Stimulated activated naive CD8-positive, alpha-beta T cell treated with anti-CD3 and anti-CD28 coated beads, Interleukin-15, amount 100 ng/mL, for 72 hours (primary cell): ENCODE measurements at regions not wholly inside any gene's neighbourhood (a gene's known extent, or its start where the extent isn't known, plus 50 kb on each side); places are given as distances from the start of the nearest gene placed in this dataset.
"Not testable (repeated sequence)": the region's sequence is repeated elsewhere in the genome, so short reads cannot be mapped to it uniquely, and the experiment has no call there.

Experiments
- ATAC-seq: fragments of 150-1000 bp; cut with Tn5 transposase; 2 replicates; pipeline ENCODE4 v1.10.0; 2021; ENCODE audit warnings: mild to moderate bottlenecking, moderate library complexity
- DNase-seq, 2 donors: peaks; one replicate each; pipeline ENCODE4 v3.0.0; 2021 to 2022
- H3K27ac Mint-ChIP-seq, 2 donors: one replicate each; pipeline ENCODE4 v1.8.0; 2022; ENCODE audit warnings: mild to moderate bottlenecking in 2 of 2, mixed read lengths in 2 of 2, moderate library complexity in 2 of 2
- H3K27me3 Mint-ChIP-seq: one replicate; pipeline ENCODE4 v1.8.0; 2022; ENCODE audit warnings: mixed read lengths
- H3K4me1 Mint-ChIP-seq: one replicate; pipeline ENCODE4 v1.8.0; 2022; ENCODE audit warnings: mild to moderate bottlenecking, mixed read lengths
- H3K4me3 Mint-ChIP-seq, 2 donors: one replicate each; pipeline ENCODE4 v1.8.0; 2022; ENCODE audit warnings: mild to moderate bottlenecking in 2 of 2, mixed read lengths in 2 of 2, moderate library complexity in 1 of 2
- H3K9me3 Mint-ChIP-seq, 2 donors: one replicate each; pipeline ENCODE4 v1.8.0; 2022; ENCODE audit warnings: mixed read lengths in 2 of 2

DNA sequence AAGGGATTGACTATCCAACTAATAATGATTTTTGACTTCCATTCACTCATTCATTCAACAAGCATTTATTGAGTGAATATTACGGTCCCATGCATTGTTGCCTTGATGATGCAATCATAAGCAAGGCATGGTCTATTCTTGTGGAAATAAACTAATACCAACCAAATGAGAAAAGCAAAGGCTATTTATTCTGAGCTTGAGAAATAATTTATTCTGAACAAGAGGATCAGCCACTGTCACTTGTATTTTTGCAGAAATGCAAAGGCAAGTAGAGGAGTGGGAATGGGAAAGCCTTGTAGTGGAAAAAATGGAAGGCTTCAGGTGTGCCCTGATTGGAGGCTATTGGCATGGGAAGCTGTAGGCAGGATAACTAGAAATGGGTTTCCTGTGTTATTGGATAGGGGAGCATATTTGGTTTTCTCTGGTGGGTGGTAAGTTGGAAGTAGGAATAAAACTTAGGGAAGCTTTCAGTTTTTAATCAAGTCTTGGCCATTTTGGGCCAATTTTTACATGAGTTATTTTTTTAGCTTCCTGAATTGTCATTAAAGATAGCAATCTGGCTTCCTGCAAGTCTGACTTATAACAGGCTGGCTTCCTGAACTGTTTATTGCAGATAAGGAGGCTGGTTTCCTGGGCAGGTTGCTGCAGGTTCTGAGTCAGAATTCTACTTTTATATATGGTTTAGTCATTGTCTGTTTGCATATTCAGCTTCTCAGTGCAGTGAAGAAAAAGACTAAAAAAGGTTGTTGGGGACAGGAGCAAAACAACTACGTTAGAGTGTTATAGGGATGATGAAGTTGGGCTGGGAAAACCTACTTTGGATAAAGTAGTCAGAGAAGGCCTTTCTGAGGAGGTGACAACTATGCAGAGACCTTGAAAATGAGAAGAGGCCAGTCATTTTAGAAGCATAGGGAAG is 106.7 kb downstream of the APIP start:
- Mint-ChIP-seq H3K9me3 (peaks cover 32 to 33% of the 10 kb centered on the region in 2 donors), H3K4me1 (no peaks in the 10 kb centered on the region), H3K27me3 (peaks cover 40% of the 10 kb centered on the region), H3K27ac (no peak overlapping the region), H3K4me3 (no peak overlapping the region)
- ATAC-seq (no peak), DNase-seq (no peak)

DNA sequence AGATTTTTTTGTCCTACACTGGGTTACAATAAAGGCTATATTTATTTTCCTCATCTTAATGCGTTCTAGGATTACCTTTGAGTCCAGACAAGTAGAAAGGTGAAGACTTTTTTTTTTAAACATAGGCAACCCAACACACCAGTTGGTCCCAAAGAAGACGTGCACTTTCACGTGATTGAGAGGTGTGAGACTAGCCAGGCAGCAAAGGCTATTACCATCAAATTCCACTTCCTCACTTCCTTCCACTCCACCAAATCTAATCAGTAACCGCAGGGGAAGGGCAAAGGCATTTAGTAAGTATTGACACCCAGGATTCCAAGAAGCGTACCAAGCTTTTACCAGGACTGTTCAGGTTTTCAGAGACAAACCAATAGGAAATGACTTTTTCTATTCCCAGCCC is 109.3 kb downstream of the APIP start:
- ATAC-seq (no peak), DNase-seq (no peak)
- Mint-ChIP-seq H3K4me3 (no peak overlapping the region), H3K27me3 (peaks cover 43% of the 10 kb centered on the region), H3K27ac (no peak overlapping the region), H3K4me1 (no peaks in the 10 kb centered on the region), H3K9me3 (peaks cover 20 to 21% of the 10 kb centered on the region in 2 donors)

DNA sequence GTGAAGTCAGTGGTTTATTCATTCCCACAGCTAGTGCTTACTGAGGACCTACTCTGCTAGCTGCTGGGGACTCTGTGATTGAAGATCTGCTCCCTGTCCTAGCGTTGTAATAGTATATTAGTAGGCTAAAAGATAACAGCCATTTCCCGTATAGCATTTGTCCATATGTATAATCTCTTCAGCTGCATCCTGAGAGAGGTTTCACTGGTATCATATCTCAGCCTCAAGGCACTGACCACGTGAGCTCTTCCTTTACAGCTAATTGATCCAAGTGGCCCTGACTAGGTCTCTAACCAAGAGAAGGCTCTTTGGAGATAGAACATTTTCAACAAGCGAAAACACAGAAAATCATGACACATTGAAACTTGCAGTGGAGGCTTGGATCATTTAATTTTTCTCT is 110.2 kb downstream of the APIP start:
- no peak overlapping the region for H3K27ac Mint-ChIP-seq
- peaks cover 20 to 21% of the 10 kb centered on the region in 2 donors for H3K9me3 Mint-ChIP-seq
- ATAC-seq, result no peak
- no peak overlapping the region for H3K4me3 Mint-ChIP-seq
- H3K27me3 Mint-ChIP-seq, result peaks cover 43% of the 10 kb centered on the region
- DNase-seq, result no peak
- H3K4me1 Mint-ChIP-seq, result no peaks in the 10 kb centered on the region

DNA sequence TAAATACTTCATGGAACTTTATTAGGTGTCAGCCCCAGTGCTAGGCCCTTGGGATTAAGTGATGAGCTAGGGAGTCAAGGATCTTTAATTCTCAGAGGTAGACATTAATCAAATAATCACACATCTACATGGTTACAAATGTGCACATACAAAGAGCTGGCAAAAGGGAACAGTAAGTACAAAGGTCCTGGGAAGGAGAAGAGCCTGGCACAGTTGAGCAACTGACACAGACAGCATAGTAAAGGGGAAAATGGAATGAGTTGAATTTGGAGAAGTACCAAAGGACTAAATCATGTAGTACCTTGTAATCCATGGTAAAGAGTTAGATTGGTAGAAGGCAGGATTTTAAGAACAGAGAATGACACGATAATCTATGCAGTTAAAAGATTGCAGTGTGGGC is 116.3 kb downstream of the APIP start:
- DNase-seq (no peak), ATAC-seq (no peak)
- H3K27ac Mint-ChIP-seq, result no peak overlapping the region
- no peaks in the 10 kb centered on the region for H3K4me1 Mint-ChIP-seq
- no peak overlapping the region for H3K4me3 Mint-ChIP-seq
- H3K27me3 Mint-ChIP-seq, result peaks cover 19% of the 10 kb centered on the region
- H3K9me3 Mint-ChIP-seq, result no peaks in the 10 kb centered on the region

DNA sequence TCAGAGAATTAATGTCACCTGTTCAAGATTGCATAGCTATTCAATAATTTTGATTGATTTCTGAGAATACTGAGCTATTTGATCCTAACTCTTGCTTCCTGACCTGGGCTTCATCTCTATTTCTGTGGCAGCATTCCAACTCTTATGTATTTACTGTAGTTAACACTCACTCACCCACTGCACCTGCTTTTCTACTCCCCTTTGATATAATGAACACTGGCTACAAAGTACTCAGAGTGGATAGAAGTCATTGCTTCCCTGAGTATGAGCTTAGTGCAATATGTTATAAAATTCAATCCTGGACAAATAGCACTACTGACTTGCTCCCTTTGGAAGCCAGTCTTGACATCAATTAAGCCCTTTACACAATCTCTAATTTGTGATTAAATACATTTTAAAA is 117.2 kb downstream of the APIP start:
- no peaks in the 10 kb centered on the region for H3K4me1 Mint-ChIP-seq
- H3K4me3 Mint-ChIP-seq, result no peak overlapping the region
- ATAC-seq, result no peak
- H3K9me3 Mint-ChIP-seq, result no peaks in the 10 kb centered on the region
- H3K27me3 Mint-ChIP-seq, result peaks cover 20% of the 10 kb centered on the region
- no peak overlapping the region for H3K27ac Mint-ChIP-seq
- DNase-seq, result no peak

DNA sequence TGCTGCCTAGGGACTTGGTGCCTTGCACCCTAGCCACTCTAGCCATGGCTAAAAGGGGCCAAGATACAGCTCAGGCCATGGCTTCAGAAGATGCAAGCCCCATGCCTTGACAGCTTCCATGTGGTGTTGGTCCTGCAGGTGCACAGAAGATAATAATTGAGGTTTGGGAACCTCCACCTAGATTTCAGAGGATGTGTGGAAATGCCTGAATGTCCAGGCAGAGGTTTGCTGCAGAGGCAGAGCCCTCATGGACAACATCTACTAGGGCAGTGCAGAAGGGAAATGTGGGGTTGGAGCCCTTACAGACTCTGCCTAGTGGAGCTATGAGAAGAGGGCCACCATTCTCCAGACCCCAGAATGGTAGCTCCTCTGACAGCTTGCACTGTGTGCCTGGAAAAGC is 118.7 kb downstream of the APIP start:
- peaks cover 19% of the 10 kb centered on the region for H3K27me3 Mint-ChIP-seq
- not testable (repeated sequence) for ATAC-seq, H3K4me3 Mint-ChIP-seq, H3K9me3 Mint-ChIP-seq, H3K4me1 Mint-ChIP-seq, H3K27ac Mint-ChIP-seq, DNase-seq

DNA sequence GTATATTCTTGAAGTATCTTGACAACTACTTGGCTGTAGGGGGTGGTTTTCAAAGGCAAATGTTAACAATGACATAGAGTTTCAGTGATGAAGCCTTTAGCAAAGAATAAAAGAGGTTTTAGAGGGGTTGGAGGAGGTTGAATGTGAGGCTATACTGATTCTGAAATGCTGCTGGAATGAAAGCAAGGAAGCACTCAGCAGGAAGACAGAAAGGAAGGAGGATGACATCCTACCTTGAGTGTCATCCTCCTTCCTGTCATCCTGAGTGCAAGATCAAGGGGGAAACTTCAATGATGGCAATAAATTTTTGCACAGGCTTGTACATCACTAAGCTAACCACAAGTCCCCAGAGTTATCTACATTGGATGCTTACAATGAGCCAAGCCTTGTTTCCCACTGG is 120.5 kb downstream of the APIP start:
- H3K27ac Mint-ChIP-seq, result no peak overlapping the region

DNA sequence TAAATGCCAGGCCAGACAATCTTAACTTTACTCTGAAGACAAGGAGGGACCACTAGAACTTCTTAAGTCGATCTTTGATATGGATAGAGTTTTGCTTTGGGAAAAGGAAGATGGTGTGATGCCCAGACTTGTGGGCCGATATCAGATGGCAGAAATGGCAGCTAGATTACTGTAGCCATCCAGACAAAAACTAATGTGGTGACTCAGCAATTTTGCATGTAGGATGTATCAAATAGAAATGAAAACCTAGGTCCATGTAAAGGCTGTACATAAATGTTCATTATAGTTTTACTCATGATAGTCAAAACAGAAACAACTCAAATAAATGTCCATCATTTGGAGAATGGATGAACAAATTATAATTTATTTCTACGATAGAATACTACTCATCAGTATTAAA is 121.5 kb downstream of the APIP start:
- Mint-ChIP-seq H3K4me1 (no peaks in the 10 kb centered on the region), H3K27me3 (peaks cover 21% of the 10 kb centered on the region), H3K9me3 (peaks cover 0 to 5% of the 10 kb centered on the region in 2 donors), H3K27ac (no peak overlapping the region), H3K4me3 (no peak overlapping the region)
- ATAC-seq (no peak), DNase-seq (no peak)

More for the DNA sequence above, 120.5 kb downstream of the APIP start:
- Mint-ChIP-seq H3K4me1 (no peaks in the 10 kb centered on the region), H3K4me3 (no peak overlapping the region), H3K9me3 (no peaks in the 10 kb centered on the region), H3K27me3 (peaks cover 21% of the 10 kb centered on the region)
- no peak for ATAC-seq
- no peak for DNase-seq

DNA sequence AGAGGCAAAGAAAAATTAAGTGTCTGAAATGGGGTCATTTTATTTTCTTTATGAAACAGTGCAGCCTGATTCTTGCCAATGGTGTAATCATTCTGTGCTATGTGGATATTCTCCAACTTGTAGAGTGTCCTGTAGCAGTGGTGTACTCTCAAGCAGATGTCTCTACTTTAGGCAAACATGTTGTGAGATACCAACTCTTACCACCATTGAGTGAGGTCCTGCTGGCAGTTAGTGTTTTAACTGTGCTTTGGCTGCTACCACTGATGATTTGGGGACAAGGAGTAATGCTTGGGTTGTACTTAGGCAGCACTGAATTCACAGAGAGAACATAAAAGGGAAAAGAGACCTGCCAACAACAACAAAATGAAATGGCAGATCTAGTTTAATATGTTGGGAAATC is 122.5 kb downstream of the APIP start:
- Mint-ChIP-seq H3K4me1 (no peaks in the 10 kb centered on the region), H3K9me3 (peaks cover 0 to 8% of the 10 kb centered on the region in 2 donors), H3K4me3 (no peak overlapping the region), H3K27ac (no peak overlapping the region), H3K27me3 (peaks cover 21% of the 10 kb centered on the region)
- DNase-seq (no peak), ATAC-seq (no peak)

DNA sequence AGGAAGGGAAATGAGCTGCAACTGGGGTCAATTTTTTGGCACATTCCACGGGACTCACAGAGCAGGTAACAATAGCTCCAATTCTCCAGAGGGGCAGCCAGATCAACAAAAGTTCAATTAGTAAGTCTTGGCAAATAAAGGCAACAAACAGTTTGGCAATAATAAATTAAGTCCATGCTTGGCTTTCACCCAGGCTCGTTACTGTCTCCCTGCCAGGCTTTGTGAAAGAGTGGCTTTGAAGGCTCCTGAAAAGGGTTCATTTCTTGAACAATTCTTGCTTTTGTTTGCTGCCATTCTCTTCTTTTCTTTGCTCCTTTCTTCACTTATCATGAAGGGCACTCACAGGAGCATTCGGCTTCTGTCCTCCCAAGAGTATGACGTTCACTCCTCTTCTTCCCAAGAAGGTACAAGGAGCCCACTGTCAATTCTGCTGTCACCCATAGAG is 123.3 kb downstream of the APIP start:
- no peak overlapping the region for H3K4me3 Mint-ChIP-seq
- no peaks in the 10 kb centered on the region for H3K4me1 Mint-ChIP-seq
- peaks cover 0 to 8% of the 10 kb centered on the region in 2 donors for H3K9me3 Mint-ChIP-seq
- ATAC-seq, result no peak
- H3K27ac Mint-ChIP-seq, result no peak overlapping the region
- no peak for DNase-seq
- H3K27me3 Mint-ChIP-seq, result peaks cover 21% of the 10 kb centered on the region

DNA sequence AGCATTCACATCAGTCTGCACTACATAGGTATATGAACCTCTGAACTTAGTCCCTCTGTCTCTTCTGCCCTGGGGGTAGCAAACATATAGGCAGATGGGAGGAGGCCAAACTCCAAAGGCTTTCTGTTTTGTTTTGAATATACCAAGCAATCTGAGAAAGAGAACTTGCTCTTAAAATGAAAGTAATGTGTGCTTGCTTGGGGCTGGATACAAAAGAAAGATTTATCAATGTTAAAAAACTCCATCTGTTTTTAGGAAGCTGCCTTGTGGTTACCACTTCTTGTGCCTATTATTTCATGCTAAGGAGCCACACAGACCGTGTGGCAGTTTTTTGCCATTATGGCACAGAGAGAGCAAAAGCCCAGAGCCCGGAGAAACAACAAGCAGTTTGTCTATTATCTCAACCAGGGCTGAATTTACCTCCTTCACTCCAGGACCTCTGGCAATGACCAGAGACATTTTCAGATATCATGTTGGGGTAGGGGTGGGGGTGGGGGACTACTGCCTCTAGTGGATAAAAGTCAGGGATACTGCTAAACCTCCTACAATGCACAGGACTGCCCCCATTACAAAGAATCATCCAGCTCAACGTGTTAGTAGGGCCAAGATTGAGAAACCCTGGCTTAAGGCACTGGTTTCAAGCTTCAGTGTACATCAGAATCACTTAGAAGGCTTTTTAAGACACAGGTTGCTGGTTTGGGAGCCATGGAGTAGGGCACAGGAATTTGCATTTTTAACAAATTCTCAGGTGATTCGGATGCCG is 124.2 kb downstream of the APIP start:
- Mint-ChIP-seq H3K27me3 (peaks cover 21% of the 10 kb centered on the region), H3K9me3 (peaks cover 0 to 8% of the 10 kb centered on the region in 2 donors), H3K27ac (no peak overlapping the region), H3K4me1 (no peaks in the 10 kb centered on the region), H3K4me3 (no peak overlapping the region)
- DNase-seq (no peak), ATAC-seq (peak; percentile 45)

DNA sequence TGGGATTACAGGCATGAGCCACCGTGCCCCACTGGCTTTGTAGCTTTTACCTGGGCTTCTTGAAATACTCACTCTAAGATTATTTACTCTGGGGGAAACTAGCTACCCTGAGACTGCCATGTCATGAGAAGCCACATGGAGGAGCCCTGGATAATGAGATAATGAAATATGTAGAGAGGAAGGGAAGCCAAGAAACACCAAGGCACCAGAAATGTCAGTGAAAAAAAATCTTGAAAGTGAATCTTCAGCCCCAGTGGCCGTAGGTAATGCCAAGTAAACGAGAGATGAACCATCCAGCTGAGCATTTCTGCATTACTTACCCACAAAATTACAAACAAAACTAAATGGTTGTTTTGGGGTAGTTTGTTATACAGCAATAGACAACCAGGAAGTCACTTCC is 125.6 kb downstream of the APIP start:
- Mint-ChIP-seq H3K27ac (no peak overlapping the region), H3K27me3 (peaks cover 24% of the 10 kb centered on the region), H3K9me3 (peaks cover 0 to 8% of the 10 kb centered on the region in 2 donors), H3K4me1 (no peaks in the 10 kb centered on the region), H3K4me3 (no peak overlapping the region)
- ATAC-seq (no peak), DNase-seq (no peak)

DNA sequence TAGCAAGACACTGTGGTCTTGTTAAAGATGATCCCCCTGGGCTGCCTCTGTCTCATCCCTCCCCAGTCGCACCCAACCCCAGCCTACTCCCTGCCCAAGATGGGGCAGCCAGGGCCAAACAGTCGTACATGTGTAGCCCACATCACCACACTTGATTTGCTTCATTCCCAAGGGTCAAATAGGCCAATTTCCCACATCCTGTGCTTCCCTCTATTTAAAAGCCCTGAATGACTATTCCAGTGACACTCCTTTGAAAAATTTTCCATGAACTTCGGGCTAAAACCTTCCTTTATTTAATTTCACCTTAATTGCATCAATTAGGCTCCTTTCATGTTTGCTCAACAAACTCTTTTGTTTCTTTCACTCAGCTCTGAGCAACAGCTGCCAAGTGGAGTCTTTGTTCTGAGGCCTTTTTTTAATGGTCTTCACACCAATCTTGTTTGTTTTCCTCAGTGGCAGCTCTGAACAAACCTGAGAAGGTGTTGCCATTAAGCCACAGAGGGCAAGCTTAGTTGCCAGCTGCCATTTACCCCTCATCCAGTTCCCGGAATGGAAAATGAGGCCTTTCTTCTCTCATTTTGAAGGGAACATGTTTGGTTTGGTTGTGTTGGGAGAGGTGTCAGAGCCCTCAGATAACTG is 126.9 kb downstream of the APIP start:
- DNase-seq (no peak), ATAC-seq (no peak)
- H3K27ac Mint-ChIP-seq, result no peak overlapping the region
- H3K9me3 Mint-ChIP-seq, result peaks cover 0 to 8% of the 10 kb centered on the region in 2 donors
- no peaks in the 10 kb centered on the region for H3K4me1 Mint-ChIP-seq
- peaks cover 29% of the 10 kb centered on the region for H3K27me3 Mint-ChIP-seq
- no peak overlapping the region for H3K4me3 Mint-ChIP-seq

DNA sequence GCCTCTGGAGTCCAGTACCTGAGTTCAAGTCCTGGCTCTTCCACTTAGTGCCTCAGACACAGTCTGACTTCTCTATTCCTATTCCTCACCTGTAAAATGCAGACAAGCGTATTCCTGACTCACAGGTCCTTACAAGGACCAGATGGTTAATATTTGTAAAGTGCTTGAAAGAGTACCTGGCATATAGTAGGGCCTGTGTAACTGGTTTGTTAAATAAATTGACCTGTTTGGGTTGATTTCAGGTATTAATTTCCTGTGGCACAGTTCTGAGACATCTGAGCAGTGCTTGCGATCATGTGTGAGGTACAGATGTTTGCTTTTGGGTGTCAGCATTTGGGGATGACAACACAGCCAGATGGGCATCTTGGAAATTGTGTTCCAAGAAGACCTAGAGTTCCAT is 127.5 kb downstream of the APIP start:
- ATAC-seq (no peak), DNase-seq (no peak)
- Mint-ChIP-seq H3K27me3 (peaks cover 31% of the 10 kb centered on the region), H3K4me3 (no peak overlapping the region), H3K9me3 (peaks cover 0 to 8% of the 10 kb centered on the region in 2 donors), H3K4me1 (no peaks in the 10 kb centered on the region), H3K27ac (no peak overlapping the region)

DNA sequence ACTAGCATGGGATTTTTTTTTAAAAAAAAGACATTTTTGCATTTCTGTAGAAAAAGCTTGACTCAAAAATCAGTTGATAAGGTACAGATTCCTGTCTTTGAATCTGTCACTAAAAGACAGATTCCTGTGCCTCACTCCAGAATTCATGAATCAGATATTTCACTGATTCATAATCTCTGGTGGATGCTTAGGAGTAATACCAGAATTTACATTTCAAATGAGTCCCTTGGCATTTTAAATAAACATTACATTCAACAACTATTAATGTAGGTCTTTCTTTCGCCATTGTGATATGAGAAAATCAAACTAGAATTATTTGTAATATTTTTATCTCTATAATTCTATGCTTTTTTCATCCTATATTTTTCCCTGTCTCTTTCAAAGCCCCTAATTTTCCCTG is 128.3 kb downstream of the APIP start:
- Mint-ChIP-seq H3K27ac (no peak overlapping the region), H3K27me3 (peaks cover 31% of the 10 kb centered on the region), H3K9me3 (peaks cover 0 to 8% of the 10 kb centered on the region in 2 donors), H3K4me1 (no peaks in the 10 kb centered on the region), H3K4me3 (no peak overlapping the region)
- DNase-seq, result no peak
- no peak for ATAC-seq

DNA sequence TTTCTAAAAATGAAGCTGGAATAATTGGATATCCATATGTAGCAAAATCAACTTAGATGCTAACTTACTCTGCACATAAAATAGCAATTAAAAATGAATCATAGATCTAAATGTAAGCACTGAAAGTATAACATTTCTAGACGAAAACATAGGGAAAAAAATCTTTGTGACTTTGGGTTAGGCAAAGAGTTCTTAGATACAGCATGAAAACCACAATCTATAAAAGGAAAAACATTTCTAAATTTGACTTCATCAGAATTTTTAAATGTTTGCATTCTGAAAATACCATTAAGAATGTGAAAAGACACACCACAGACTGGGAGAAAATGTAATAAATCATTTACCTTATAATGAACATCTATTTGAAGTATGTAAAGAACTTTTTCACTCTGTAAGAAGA is 128.8 kb downstream of the APIP start:
- Mint-ChIP-seq H3K4me1 (no peaks in the 10 kb centered on the region), H3K4me3 (no peak overlapping the region), H3K27ac (no peak overlapping the region), H3K9me3 (peaks cover 0 to 8% of the 10 kb centered on the region in 2 donors), H3K27me3 (peaks cover 27% of the 10 kb centered on the region)
- DNase-seq (no peak), ATAC-seq (no peak)
